ENCODE measurements at regions not wholly inside any gene's neighbourhood (a gene's known extent, or its start where the extent isn't known, plus 50 kb on each side); places are given as distances from the start of the nearest gene placed in this dataset.

DNA sequence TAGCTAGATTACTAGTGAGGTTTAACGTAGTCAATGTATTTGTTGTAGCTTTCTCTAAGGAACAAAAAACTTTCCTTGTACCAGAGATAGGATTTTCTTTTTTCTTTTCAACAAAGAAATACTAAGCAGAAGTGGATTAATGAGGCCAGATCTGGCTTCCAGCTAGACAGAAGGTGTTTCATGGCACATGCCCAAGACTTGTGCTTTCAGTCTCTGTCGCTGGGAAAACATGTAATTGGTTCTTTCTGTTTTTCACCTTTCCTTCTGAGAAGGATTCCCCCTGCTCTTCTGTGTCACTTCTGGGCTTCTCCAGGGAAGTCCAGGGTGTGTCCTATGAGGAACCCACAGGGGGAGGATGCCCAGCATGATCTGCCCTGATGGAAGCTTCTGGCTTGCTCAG lies 492.2 kb downstream of the CCSER2 start:
- H2AFZ ChIP-seq (ENCODE audit: low read length), result no peak overlapping the region
- no peak overlapping the region for H2AK5ac ChIP-seq (ENCODE audit: insufficient read length, low read length)
- H4K20me1 ChIP-seq (ENCODE audit: control insufficient read depth, insufficient read depth, insufficient read length), result no peaks in the 10 kb centered on the region
- Mint-ChIP-seq H3K4me3 (no peak overlapping the region), H3K27me3 (ENCODE audit: low read depth) (no peaks in the 10 kb centered on the region), H3K4me1 (no peaks in the 10 kb centered on the region), H3K9me3 (no peaks in the 10 kb centered on the region; a peak in 1 of 5 replicates), H3K36me3 (ENCODE audit: insufficient read depth in 1 of 3, low read depth in 3 of 3) (no peaks in the 10 kb centered on the region; a peak in 1 of 7 replicates), H3K27ac (peak overlapping the region in 1 of 3 experiments; percentile 71; a peak in 1 of 7 replicates)
- no peaks in the 10 kb centered on the region for H3K79me2 ChIP-seq (ENCODE audit: insufficient read depth, low read length)
- TF ChIP-seq, protein P1, sequence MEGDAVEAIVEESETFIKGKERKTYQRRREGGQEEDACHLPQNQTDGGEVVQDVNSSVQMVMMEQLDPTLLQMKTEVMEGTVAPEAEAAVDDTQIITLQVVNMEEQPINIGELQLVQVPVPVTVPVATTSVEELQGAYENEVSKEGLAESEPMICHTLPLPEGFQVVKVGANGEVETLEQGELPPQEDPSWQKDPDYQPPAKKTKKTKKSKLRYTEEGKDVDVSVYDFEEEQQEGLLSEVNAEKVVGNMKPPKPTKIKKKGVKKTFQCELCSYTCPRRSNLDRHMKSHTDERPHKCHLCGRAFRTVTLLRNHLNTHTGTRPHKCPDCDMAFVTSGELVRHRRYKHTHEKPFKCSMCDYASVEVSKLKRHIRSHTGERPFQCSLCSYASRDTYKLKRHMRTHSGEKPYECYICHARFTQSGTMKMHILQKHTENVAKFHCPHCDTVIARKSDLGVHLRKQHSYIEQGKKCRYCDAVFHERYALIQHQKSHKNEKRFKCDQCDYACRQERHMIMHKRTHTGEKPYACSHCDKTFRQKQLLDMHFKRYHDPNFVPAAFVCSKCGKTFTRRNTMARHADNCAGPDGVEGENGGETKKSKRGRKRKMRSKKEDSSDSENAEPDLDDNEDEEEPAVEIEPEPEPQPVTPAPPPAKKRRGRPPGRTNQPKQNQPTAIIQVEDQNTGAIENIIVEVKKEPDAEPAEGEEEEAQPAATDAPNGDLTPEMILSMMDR (conservative IDR thresholded peaks at IDR 0.05), result no peak
- H3K27me3 ChIP-seq (ENCODE audit: insufficient read depth, low read length), result no peaks in the 10 kb centered on the region; the same call in 1 of the 2 replicates
- no peak for DNase-seq
- H3K4me1 ChIP-seq (ENCODE audit: insufficient read depth, low read length), result no peaks in the 10 kb centered on the region
- H3K9ac ChIP-seq (ENCODE audit: extremely low read depth, insufficient read length, low read length), result no peak overlapping the region
- H2BK12ac ChIP-seq (ENCODE audit: insufficient read length, low read depth, low read length), result no peak overlapping the region
- no peak overlapping the region for H3T11ph ChIP-seq (ENCODE audit: low read length)
- H2BK120ac ChIP-seq (ENCODE audit: low read depth, low read length, poor library complexity, severe bottlenecking), result no peak overlapping the region
- no peak overlapping the region for H3K18ac ChIP-seq (ENCODE audit: insufficient read length, low read depth, low read length)
- no peak overlapping the region for H3K23ac ChIP-seq (ENCODE audit: insufficient read length, low read depth, low read length)
- H4K91ac ChIP-seq (ENCODE audit: insufficient read length, low read depth, low read length), result no peak overlapping the region
- H2BK15ac ChIP-seq (ENCODE audit: low read depth, low read length), result no peak overlapping the region
- no peak overlapping the region for H3K14ac ChIP-seq (ENCODE audit: insufficient read depth, low read length)
- H2BK20ac ChIP-seq (ENCODE audit: low read depth, low read length, poor library complexity, severe bottlenecking), result no peak overlapping the region
- H3K4me2 ChIP-seq (ENCODE audit: insufficient read depth, insufficient read length, low read length), result no peak overlapping the region
- no peak overlapping the region for H2BK5ac ChIP-seq (ENCODE audit: insufficient read length, low read length)
- H3K23me2 ChIP-seq (ENCODE audit: insufficient read length, low read depth, low read length, poor library complexity, severe bottlenecking), result peaks cover 2% of the 10 kb centered on the region
- no peak overlapping the region for H4K5ac ChIP-seq (ENCODE audit: insufficient read length, low read depth, low read length)
- H3K79me1 ChIP-seq (ENCODE audit: insufficient read depth, low read depth, low read length, poor library complexity, severe bottlenecking), result no peaks in the 10 kb centered on the region
- no peak overlapping the region for H4K8ac ChIP-seq (replicated peaks; ENCODE audit: insufficient read length, low read depth, low read length)
- no CpG with 5 or more reads among the region's 2 CpGs for WGBS (ENCODE audit: extremely low coverage, insufficient read length, low lambda C conversion rate)
- no peak overlapping the region for H3K56ac ChIP-seq (ENCODE audit: insufficient read length, low read depth, low read length)
- no peak overlapping the region for H3K4ac ChIP-seq (ENCODE audit: low read depth, low read length)
- H3K27ac ChIP-seq (ENCODE audit: insufficient read length, low read depth, low read length), result no peak overlapping the region
- H3K9me3 ChIP-seq (ENCODE audit: control insufficient read depth, low read depth, low read length), result no peaks in the 10 kb centered on the region

Data from H9 (cell line).